Activated T-helper 17 cell treated with anti-CD3 and anti-CD28 coated beads, Interleukin-2, amount 50 U/mL, for 72 hours (primary cell): ENCODE measurements at regions not wholly inside any gene's neighbourhood (a gene's known extent, or its start where the extent isn't known, plus 50 kb on each side); places are given as distances from the start of the nearest gene placed in this dataset.

Source experiments
- ATAC-seq: fragments of 150-1000 bp; cut with Tn5 transposase; replicated peaks from 2 replicates; pipeline ENCODE4 v1.10.0; 2021; ENCODE audit warnings: mild to moderate bottlenecking, moderate library complexity
- H3K27ac Mint-ChIP-seq: one replicate; pipeline ENCODE4 v1.8.0; 2022; ENCODE audit warnings: mixed read lengths
- H3K27me3 Mint-ChIP-seq: one replicate; pipeline ENCODE4 v1.8.0; 2022; ENCODE audit warnings: mixed read lengths
- H3K36me3 Mint-ChIP-seq: one replicate; pipeline ENCODE4 v1.8.0; 2022; ENCODE audit warnings: low read depth, mild to moderate bottlenecking, mixed read lengths
- H3K4me1 Mint-ChIP-seq: one replicate; pipeline ENCODE4 v1.8.0; 2022; ENCODE audit warnings: mixed read lengths
- H3K4me3 Mint-ChIP-seq: one replicate; pipeline ENCODE4 v1.8.0; 2022; ENCODE audit warnings: mild to moderate bottlenecking, mixed read lengths
- H3K9me3 Mint-ChIP-seq: one replicate; pipeline ENCODE4 v1.8.0; 2022; ENCODE audit warnings: mixed read lengths

- ATAC-seq: no peak
- Mint-ChIP-seq H3K27ac (no peak overlapping the region), H3K9me3 (no peaks in the 10 kb centered on the region), H3K36me3 (no peaks in the 10 kb centered on the region), H3K27me3 (peaks cover 17% of the 10 kb centered on the region), H3K4me1 (no peaks in the 10 kb centered on the region), H3K4me3 (no peak overlapping the region)
Measured at GRCh38 chr20:41923624-41924023, 305.4 kb upstream of the CHD6 start.

- Mint-ChIP-seq H3K27ac (no peak overlapping the region), H3K27me3 (peaks cover 19% of the 10 kb centered on the region), H3K4me1 (no peaks in the 10 kb centered on the region), H3K4me3 (no peak overlapping the region), H3K9me3 (peaks cover 2% of the 10 kb centered on the region), H3K36me3 (no peaks in the 10 kb centered on the region)
- no peak for ATAC-seq
Measured at GRCh38 chr20:41913146-41913545, 295.0 kb upstream of the CHD6 start.

GRCh38 chr20:41910558-41910957 lies 292.4 kb upstream of the CHD6 start:
- H3K9me3 Mint-ChIP-seq: no peaks in the 10 kb centered on the region
- no peaks in the 10 kb centered on the region for H3K36me3 Mint-ChIP-seq
- ATAC-seq: no peak
- H3K27me3 Mint-ChIP-seq: peaks cover 10% of the 10 kb centered on the region
- H3K4me1 Mint-ChIP-seq: no peaks in the 10 kb centered on the region
- H3K27ac Mint-ChIP-seq: no peak overlapping the region
- H3K4me3 Mint-ChIP-seq: no peak overlapping the region

DNA sequence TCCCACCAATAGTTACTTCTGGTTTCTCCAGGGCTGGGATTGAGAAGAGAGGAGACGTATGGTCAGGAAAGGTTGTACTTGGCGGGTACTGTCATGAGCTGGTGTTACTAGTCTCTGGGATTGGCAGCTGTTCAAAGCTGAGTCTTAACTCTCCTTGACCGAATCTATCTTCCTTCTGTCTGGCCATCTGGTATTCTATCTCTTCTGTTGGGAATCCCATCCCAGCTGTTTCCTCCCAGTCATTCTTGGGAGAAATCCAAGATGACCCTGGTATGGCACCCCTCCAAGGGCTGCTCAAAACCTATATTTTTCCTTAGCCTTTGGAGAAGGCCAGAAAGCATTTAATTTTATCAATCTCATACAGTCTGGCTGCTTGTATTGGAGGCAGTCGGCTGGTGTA lies 287.0 kb upstream of the CHD6 start:
- Mint-ChIP-seq H3K4me3 (no peak overlapping the region), H3K9me3 (no peaks in the 10 kb centered on the region), H3K27me3 (no peaks in the 10 kb centered on the region), H3K36me3 (no peaks in the 10 kb centered on the region), H3K4me1 (no peaks in the 10 kb centered on the region), H3K27ac (no peak overlapping the region)
- no peak for ATAC-seq

DNA sequence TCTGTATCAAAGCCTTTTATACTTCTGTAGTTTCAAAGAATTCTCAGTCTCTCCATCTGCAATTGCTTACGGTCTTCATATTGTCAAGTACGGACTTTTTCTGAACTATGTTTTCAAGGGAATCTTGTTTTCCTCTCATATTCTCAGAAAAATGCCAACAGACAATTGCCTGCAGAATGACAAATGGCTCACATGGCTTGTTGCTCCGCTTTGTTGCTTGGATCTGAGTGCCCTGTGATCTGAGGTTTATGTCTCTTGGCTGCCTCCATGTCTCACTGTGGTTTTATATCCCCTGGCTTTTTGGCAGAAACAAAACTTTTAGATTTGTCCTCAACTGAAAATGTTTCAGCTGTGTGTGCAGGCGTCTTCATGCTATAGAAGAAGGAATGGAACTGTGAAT lies 285.4 kb upstream of the CHD6 start:
- Mint-ChIP-seq H3K9me3 (no peaks in the 10 kb centered on the region), H3K4me1 (no peaks in the 10 kb centered on the region), H3K36me3 (no peaks in the 10 kb centered on the region), H3K4me3 (no peak overlapping the region), H3K27me3 (no peaks in the 10 kb centered on the region), H3K27ac (no peak overlapping the region)
- no peak for ATAC-seq

DNA sequence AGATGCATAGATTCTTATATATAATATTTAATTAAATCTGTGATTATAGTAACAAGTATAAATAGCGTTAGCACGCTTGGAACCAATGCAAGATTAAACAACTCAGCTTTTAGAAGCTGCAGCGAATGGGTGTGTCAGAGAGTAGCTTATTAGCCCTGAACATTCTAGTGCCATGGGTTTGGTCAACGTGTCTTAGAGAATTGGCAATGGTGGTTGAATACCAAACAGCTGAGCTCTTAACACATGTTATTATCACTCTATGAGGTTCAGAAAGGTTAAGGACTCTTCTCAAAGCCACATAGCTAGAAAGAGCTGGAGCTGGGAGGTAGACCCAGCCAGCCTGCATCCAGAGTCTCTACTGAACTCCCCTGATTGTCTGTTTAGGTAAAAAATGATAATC lies 284.2 kb upstream of the CHD6 start:
- H3K27ac Mint-ChIP-seq: no peak overlapping the region
- no peaks in the 10 kb centered on the region for H3K9me3 Mint-ChIP-seq
- no peak for ATAC-seq
- H3K4me3 Mint-ChIP-seq: no peak overlapping the region
- no peaks in the 10 kb centered on the region for H3K4me1 Mint-ChIP-seq
- no peaks in the 10 kb centered on the region for H3K36me3 Mint-ChIP-seq
- H3K27me3 Mint-ChIP-seq: no peaks in the 10 kb centered on the region

DNA sequence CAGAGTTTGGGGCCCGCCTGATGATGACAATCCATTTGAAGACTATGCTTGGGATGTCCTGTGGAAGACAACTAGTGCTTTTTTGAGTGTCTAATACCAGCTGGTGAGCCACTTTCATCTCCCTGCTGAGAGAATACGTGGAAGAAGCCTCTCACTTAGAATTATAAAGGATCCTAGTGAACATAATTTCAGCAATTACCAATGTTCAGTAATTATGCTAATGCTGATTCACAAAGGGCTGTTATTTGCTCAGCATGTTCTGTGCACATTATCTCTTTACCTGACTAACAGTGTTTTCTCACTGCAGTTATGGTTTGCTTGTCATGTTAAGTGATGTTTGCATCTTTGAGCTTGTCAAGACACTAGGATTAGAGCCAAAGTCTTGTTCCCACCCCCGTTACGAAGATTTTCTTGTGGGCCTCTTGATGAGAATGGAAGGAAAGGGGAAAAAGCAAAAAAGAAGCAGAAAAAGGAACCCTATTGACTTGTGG lies 282.1 kb upstream of the CHD6 start:
- Mint-ChIP-seq H3K36me3 (no peaks in the 10 kb centered on the region), H3K27me3 (peaks cover 9% of the 10 kb centered on the region), H3K4me1 (no peaks in the 10 kb centered on the region), H3K27ac (no peak overlapping the region), H3K9me3 (no peaks in the 10 kb centered on the region), H3K4me3 (no peak overlapping the region)
- ATAC-seq: no peak

GRCh38 chr20:41897708-41898107 lies 279.5 kb upstream of the CHD6 start:
- H3K9me3 Mint-ChIP-seq: no peaks in the 10 kb centered on the region
- H3K27ac Mint-ChIP-seq: no peak overlapping the region
- no peak for ATAC-seq
- H3K36me3 Mint-ChIP-seq: no peaks in the 10 kb centered on the region
- no peaks in the 10 kb centered on the region for H3K4me1 Mint-ChIP-seq
- H3K27me3 Mint-ChIP-seq: peaks cover 9% of the 10 kb centered on the region
- no peak overlapping the region for H3K4me3 Mint-ChIP-seq

GRCh38 chr20:41895241-41896032 lies 277.3 kb upstream of the CHD6 start:
- H3K27ac Mint-ChIP-seq: no peak overlapping the region
- no peaks in the 10 kb centered on the region for H3K36me3 Mint-ChIP-seq
- no peaks in the 10 kb centered on the region for H3K4me1 Mint-ChIP-seq
- no peaks in the 10 kb centered on the region for H3K9me3 Mint-ChIP-seq
- H3K4me3 Mint-ChIP-seq: no peak overlapping the region
- ATAC-seq: no peak
- H3K27me3 Mint-ChIP-seq: peaks cover 9% of the 10 kb centered on the region

- H3K27me3 Mint-ChIP-seq: peaks cover 9% of the 10 kb centered on the region
- H3K4me1 Mint-ChIP-seq: no peaks in the 10 kb centered on the region
- H3K36me3 Mint-ChIP-seq: no peaks in the 10 kb centered on the region
- H3K27ac Mint-ChIP-seq: no peak overlapping the region
- ATAC-seq: no peak
- no peaks in the 10 kb centered on the region for H3K9me3 Mint-ChIP-seq
- no peak overlapping the region for H3K4me3 Mint-ChIP-seq
Measured at GRCh38 chr20:41894255-41894963, 276.2 kb upstream of the CHD6 start.

- no peak overlapping the region for H3K27ac Mint-ChIP-seq
- no peaks in the 10 kb centered on the region for H3K9me3 Mint-ChIP-seq
- no peak for ATAC-seq
- no peak overlapping the region for H3K4me3 Mint-ChIP-seq
- no peaks in the 10 kb centered on the region for H3K4me1 Mint-ChIP-seq
- no peaks in the 10 kb centered on the region for H3K36me3 Mint-ChIP-seq
- peaks cover 9% of the 10 kb centered on the region for H3K27me3 Mint-ChIP-seq
Measured at GRCh38 chr20:41892031-41892430, 273.9 kb upstream of the CHD6 start.

DNA sequence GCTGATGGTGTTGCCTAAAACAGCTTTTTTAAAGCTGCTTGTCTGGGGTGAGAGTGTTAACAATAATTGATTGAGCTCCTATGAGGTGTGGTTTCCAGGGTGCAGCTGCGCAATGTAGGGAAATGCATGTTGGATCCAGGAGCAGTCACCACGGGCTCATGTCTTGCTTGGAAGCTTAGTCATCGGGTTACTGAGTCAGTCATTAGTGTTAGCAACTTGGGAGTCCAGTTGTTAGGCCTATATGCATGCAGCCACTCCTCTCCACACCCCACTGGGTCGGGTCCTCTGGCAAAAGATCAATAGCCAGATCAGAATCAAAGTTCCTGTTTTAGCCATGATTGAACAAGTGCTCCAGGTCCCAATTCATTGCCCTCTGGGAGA lies 271.7 kb upstream of the CHD6 start:
- H3K9me3 Mint-ChIP-seq: no peaks in the 10 kb centered on the region
- H3K27me3 Mint-ChIP-seq: no peaks in the 10 kb centered on the region
- no peak overlapping the region for H3K4me3 Mint-ChIP-seq
- no peak overlapping the region for H3K27ac Mint-ChIP-seq
- H3K36me3 Mint-ChIP-seq: no peaks in the 10 kb centered on the region
- no peaks in the 10 kb centered on the region for H3K4me1 Mint-ChIP-seq
- ATAC-seq: no peak

- H3K4me1 Mint-ChIP-seq: no peaks in the 10 kb centered on the region
- no peaks in the 10 kb centered on the region for H3K36me3 Mint-ChIP-seq
- H3K4me3 Mint-ChIP-seq: no peak overlapping the region
- no peaks in the 10 kb centered on the region for H3K9me3 Mint-ChIP-seq
- peaks cover 4% of the 10 kb centered on the region for H3K27me3 Mint-ChIP-seq
- no peak overlapping the region for H3K27ac Mint-ChIP-seq
- ATAC-seq: no peak
Measured at GRCh38 chr20:41889126-41889843, 271.1 kb upstream of the CHD6 start.

- Mint-ChIP-seq H3K27me3 (peaks cover 6% of the 10 kb centered on the region), H3K27ac (no peak overlapping the region), H3K4me3 (no peak overlapping the region), H3K36me3 (no peaks in the 10 kb centered on the region), H3K9me3 (no peaks in the 10 kb centered on the region), H3K4me1 (no peaks in the 10 kb centered on the region)
- no peak for ATAC-seq
Measured at GRCh38 chr20:41888434-41888833, 270.3 kb upstream of the CHD6 start.

- no peak for ATAC-seq
- H3K27me3 Mint-ChIP-seq: peaks cover 10% of the 10 kb centered on the region
- H3K4me1 Mint-ChIP-seq: no peaks in the 10 kb centered on the region
- no peaks in the 10 kb centered on the region for H3K36me3 Mint-ChIP-seq
- no peak overlapping the region for H3K4me3 Mint-ChIP-seq
- no peak overlapping the region for H3K27ac Mint-ChIP-seq
- peaks cover 3% of the 10 kb centered on the region for H3K9me3 Mint-ChIP-seq
Measured at GRCh38 chr20:41887500-41887899, 269.3 kb upstream of the CHD6 start.
